GM04503 (cell line): ENCODE measurements at regions not wholly inside any gene's neighbourhood (a gene's known extent, or its start where the extent isn't known, plus 50 kb on each side); places are given as distances from the start of the nearest gene placed in this dataset.
"Not testable (repeated sequence)": the region's sequence is repeated elsewhere in the genome, so short reads cannot be mapped to it uniquely, and the experiment has no call there.

Experiments
- DNase-seq: peaks from one replicate; pipeline ENCODE4 v3.0.0-alpha.2; 2012; ENCODE audit warnings: low read depth

GRCh38 chr10:36492590-36493515, 632.5 kb upstream of the ANKRD30A start:
- DNase-seq, result no peak

- DNase-seq, result no peak
Measured at GRCh38 chr10:36491926-36492325, 633.5 kb upstream of the ANKRD30A start.

- no peak for DNase-seq
Measured at GRCh38 chr10:36489611-36490228, 635.7 kb upstream of the ANKRD30A start.

GRCh38 chr10:36489181-36489580, 636.2 kb upstream of the ANKRD30A start:
- DNase-seq, result no peak

- no peak for DNase-seq
Measured at GRCh38 chr10:36488579-36488978, 636.8 kb upstream of the ANKRD30A start.

- DNase-seq, result no peak
Measured at GRCh38 chr10:36479073-36479472, 646.3 kb upstream of the ANKRD30A start.

GRCh38 chr10:36476399-36476798, 649.0 kb upstream of the ANKRD30A start:
- DNase-seq, result no peak

- no peak for DNase-seq
Measured at GRCh38 chr10:36475746-36476145, 649.7 kb upstream of the ANKRD30A start.

- no peak for DNase-seq
Measured at GRCh38 chr10:36474456-36474855, 650.9 kb upstream of the ANKRD30A start.

GRCh38 chr10:36473122-36473521, 652.3 kb upstream of the ANKRD30A start:
- no peak for DNase-seq

GRCh38 chr10:36469585-36469984, 655.8 kb upstream of the ANKRD30A start:
- DNase-seq, result no peak

GRCh38 chr10:36468620-36469019, 656.8 kb upstream of the ANKRD30A start:
- no peak for DNase-seq

- DNase-seq, result no peak
Measured at GRCh38 chr10:36465604-36466379, 659.6 kb upstream of the ANKRD30A start.

- DNase-seq, result no peak
Measured at GRCh38 chr10:36464291-36464690, 661.1 kb upstream of the ANKRD30A start.

- DNase-seq, result no peak
Measured at GRCh38 chr10:36463390-36463789, 662.0 kb upstream of the ANKRD30A start.

GRCh38 chr10:36462194-36462593, 663.2 kb upstream of the ANKRD30A start:
- DNase-seq, result no peak

GRCh38 chr10:36458437-36458836, 667.0 kb upstream of the ANKRD30A start:
- not testable (repeated sequence) for DNase-seq

GRCh38 chr10:36457751-36458150, 667.6 kb upstream of the ANKRD30A start:
- DNase-seq, result no peak

- DNase-seq, result no peak
Measured at GRCh38 chr10:36455526-36456133, 669.8 kb upstream of the ANKRD30A start.

GRCh38 chr10:36452851-36453250, 672.5 kb upstream of the ANKRD30A start:
- no peak for DNase-seq

GRCh38 chr10:36451391-36451970, 673.9 kb upstream of the ANKRD30A start:
- no peak for DNase-seq

GRCh38 chr10:36450380-36450779, 675.0 kb upstream of the ANKRD30A start:
- no peak for DNase-seq
